ENCODE measurements at regions not wholly inside any gene's neighbourhood (a gene's known extent, or its start where the extent isn't known, plus 50 kb on each side); places are given as distances from the start of the nearest gene placed in this dataset.

DNA sequence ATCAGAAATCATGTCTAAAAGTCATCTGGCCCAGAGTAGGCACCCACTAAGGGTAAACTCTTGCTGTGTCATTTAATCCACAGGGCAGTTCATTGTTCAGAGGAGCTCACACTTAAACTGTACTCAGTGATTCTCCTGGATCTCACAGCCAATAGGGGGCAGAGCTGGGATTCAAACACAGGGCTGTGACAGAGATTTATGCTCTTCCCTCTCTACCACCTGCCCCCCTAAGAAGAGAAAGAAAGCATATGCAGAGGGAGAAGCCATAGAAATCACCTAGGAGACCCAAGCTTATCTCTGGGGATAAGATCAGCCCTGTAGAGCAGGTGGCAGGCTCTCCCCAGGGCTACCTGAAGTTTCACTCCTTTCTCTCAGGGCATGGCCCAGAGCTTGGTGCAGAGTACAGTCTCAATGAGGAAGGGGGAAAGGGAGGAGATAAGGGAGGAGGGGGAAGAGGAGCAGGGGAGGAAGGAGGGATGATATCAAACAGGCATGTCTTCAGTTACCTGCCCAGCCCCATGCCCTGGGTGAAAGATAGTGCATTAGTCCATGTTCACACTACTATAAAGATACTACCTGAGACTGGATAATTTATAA is 51.8 kb upstream of the ADPGK start:
- TF ChIP-seq, protein P1, sequence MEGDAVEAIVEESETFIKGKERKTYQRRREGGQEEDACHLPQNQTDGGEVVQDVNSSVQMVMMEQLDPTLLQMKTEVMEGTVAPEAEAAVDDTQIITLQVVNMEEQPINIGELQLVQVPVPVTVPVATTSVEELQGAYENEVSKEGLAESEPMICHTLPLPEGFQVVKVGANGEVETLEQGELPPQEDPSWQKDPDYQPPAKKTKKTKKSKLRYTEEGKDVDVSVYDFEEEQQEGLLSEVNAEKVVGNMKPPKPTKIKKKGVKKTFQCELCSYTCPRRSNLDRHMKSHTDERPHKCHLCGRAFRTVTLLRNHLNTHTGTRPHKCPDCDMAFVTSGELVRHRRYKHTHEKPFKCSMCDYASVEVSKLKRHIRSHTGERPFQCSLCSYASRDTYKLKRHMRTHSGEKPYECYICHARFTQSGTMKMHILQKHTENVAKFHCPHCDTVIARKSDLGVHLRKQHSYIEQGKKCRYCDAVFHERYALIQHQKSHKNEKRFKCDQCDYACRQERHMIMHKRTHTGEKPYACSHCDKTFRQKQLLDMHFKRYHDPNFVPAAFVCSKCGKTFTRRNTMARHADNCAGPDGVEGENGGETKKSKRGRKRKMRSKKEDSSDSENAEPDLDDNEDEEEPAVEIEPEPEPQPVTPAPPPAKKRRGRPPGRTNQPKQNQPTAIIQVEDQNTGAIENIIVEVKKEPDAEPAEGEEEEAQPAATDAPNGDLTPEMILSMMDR (IDR thresholded peaks at IDR 0.05), result peak in 4 of 7 experiments; percentile 7 to 34 (median 30)
- TF ChIP-seq POLR2A (IDR thresholded peaks at IDR 0.05), result no peak

Measured in body of pancreas (tissue), 4 donors.